ENCODE measurements at regions not wholly inside any gene's neighbourhood (a gene's known extent, or its start where the extent isn't known, plus 50 kb on each side); places are given as distances from the start of the nearest gene placed in this dataset.

DNA sequence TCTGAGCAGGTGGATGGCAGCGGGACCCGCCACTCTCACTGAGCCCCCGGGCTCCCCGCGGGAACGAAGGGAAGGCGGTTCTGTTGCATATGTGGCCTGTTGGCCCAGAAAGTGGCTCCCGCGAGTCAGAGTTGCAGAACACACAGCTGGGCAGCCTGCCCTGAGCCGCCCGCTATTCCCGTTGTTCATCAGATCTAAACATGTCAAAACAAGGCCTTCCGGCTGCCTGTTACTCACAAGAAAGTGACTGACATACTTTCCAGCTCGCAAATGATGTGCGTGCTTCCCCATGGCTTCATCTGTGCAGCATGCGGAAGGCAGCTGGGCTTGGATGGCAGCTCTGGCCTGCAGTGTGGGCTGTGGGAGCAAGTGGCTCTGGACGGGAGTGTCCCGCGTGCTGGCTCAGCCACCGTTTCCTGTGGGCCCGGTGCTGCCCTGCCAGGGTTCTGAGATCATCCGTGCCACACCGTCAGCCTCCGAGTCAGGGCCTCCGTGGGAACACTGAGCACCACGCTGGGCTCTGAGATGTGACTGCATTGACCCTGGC, 227.3 kb downstream of the ERMARD start:
- ATAC-seq (no peak), DNase-seq (ENCODE audit: low spot score) (no peak)
- H3K9me2 ChIP-seq (ENCODE audit: insufficient read depth) = no peaks in the 10 kb centered on the region
- TF ChIP-seq, protein P1, sequence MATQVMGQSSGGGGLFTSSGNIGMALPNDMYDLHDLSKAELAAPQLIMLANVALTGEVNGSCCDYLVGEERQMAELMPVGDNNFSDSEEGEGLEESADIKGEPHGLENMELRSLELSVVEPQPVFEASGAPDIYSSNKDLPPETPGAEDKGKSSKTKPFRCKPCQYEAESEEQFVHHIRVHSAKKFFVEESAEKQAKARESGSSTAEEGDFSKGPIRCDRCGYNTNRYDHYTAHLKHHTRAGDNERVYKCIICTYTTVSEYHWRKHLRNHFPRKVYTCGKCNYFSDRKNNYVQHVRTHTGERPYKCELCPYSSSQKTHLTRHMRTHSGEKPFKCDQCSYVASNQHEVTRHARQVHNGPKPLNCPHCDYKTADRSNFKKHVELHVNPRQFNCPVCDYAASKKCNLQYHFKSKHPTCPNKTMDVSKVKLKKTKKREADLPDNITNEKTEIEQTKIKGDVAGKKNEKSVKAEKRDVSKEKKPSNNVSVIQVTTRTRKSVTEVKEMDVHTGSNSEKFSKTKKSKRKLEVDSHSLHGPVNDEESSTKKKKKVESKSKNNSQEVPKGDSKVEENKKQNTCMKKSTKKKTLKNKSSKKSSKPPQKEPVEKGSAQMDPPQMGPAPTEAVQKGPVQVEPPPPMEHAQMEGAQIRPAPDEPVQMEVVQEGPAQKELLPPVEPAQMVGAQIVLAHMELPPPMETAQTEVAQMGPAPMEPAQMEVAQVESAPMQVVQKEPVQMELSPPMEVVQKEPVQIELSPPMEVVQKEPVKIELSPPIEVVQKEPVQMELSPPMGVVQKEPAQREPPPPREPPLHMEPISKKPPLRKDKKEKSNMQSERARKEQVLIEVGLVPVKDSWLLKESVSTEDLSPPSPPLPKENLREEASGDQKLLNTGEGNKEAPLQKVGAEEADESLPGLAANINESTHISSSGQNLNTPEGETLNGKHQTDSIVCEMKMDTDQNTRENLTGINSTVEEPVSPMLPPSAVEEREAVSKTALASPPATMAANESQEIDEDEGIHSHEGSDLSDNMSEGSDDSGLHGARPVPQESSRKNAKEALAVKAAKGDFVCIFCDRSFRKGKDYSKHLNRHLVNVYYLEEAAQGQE (IDR thresholded peaks at IDR 0.05; ENCODE audit: unreplicated experiment) = no peak
- TF ChIP-seq CREB1 (CRISPR knock-in tag; IDR thresholded peaks at IDR 0.05; ENCODE audit: low read depth) (no peak), JUNB (IDR thresholded peaks at IDR 0.05; ENCODE audit: unreplicated experiment) (no peak), ZNF114 (CRISPR knock-in tag; IDR thresholded peaks at IDR 0.05) (no peak), NANOG (IDR thresholded peaks at IDR 0.05; ENCODE audit: borderline replicate concordance) (no peak), POLR2AphosphoS5 (IDR thresholded peaks at IDR 0.05; ENCODE audit: low read depth) (no peak), EZH2phosphoT487 (IDR thresholded peaks at IDR 0.05; ENCODE audit: unreplicated experiment) (no peak), EZH2 (IDR thresholded peaks at IDR 0.05; ENCODE audit: low read depth, unreplicated experiment) (no peak), STAT1 (IDR thresholded peaks at IDR 0.05; ENCODE audit: unreplicated experiment) (no peak), ZNF331 (CRISPR knock-in tag; IDR thresholded peaks at IDR 0.05; ENCODE audit: low read depth) (no peak)
- TF ChIP-seq, protein P2, sequence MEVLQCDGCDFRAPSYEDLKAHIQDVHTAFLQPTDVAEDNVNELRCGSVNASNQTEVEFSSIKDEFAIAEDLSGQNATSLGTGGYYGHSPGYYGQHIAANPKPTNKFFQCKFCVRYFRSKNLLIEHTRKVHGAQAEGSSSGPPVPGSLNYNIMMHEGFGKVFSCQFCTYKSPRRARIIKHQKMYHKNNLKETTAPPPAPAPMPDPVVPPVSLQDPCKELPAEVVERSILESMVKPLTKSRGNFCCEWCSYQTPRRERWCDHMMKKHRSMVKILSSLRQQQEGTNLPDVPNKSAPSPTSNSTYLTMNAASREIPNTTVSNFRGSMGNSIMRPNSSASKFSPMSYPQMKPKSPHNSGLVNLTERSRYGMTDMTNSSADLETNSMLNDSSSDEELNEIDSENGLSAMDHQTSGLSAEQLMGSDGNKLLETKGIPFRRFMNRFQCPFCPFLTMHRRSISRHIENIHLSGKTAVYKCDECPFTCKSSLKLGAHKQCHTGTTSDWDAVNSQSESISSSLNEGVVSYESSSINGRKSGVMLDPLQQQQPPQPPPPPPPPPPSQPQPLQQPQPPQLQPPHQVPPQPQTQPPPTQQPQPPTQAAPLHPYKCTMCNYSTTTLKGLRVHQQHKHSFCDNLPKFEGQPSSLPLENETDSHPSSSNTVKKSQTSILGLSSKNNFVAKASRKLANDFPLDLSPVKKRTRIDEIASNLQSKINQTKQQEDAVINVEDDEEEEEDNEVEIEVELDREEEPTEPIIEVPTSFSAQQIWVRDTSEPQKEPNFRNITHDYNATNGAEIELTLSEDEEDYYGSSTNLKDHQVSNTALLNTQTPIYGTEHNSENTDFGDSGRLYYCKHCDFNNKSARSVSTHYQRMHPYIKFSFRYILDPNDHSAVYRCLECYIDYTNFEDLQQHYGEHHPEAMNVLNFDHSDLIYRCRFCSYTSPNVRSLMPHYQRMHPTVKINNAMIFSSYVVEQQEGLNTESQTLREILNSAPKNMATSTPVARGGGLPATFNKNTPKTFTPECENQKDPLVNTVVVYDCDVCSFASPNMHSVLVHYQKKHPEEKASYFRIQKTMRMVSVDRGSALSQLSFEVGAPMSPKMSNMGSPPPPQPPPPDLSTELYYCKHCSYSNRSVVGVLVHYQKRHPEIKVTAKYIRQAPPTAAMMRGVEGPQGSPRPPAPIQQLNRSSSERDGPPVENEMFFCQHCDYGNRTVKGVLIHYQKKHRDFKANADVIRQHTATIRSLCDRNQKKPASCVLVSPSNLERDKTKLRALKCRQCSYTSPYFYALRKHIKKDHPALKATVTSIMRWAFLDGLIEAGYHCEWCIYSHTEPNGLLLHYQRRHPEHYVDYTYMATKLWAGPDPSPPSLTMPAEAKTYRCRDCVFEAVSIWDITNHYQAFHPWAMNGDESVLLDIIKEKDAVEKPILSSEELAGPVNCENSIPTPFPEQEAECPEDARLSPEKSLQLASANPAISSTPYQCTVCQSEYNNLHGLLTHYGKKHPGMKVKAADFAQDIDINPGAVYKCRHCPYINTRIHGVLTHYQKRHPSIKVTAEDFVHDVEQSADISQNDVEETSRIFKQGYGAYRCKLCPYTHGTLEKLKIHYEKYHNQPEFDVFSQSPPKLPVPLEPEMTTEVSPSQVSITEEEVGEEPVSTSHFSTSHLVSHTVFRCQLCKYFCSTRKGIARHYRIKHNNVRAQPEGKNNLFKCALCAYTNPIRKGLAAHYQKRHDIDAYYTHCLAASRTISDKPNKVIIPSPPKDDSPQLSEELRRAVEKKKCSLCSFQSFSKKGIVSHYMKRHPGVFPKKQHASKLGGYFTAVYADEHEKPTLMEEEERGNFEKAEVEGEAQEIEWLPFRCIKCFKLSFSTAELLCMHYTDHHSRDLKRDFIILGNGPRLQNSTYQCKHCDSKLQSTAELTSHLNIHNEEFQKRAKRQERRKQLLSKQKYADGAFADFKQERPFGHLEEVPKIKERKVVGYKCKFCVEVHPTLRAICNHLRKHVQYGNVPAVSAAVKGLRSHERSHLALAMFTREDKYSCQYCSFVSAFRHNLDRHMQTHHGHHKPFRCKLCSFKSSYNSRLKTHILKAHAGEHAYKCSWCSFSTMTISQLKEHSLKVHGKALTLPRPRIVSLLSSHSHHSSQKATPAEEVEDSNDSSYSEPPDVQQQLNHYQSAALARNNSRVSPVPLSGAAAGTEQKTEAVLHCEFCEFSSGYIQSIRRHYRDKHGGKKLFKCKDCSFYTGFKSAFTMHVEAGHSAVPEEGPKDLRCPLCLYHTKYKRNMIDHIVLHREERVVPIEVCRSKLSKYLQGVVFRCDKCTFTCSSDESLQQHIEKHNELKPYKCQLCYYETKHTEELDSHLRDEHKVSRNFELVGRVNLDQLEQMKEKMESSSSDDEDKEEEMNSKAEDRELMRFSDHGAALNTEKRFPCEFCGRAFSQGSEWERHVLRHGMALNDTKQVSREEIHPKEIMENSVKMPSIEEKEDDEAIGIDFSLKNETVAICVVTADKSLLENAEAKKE (CRISPR knock-in tag; IDR thresholded peaks at IDR 0.05) = no peak
- TF ChIP-seq, protein P3, sequence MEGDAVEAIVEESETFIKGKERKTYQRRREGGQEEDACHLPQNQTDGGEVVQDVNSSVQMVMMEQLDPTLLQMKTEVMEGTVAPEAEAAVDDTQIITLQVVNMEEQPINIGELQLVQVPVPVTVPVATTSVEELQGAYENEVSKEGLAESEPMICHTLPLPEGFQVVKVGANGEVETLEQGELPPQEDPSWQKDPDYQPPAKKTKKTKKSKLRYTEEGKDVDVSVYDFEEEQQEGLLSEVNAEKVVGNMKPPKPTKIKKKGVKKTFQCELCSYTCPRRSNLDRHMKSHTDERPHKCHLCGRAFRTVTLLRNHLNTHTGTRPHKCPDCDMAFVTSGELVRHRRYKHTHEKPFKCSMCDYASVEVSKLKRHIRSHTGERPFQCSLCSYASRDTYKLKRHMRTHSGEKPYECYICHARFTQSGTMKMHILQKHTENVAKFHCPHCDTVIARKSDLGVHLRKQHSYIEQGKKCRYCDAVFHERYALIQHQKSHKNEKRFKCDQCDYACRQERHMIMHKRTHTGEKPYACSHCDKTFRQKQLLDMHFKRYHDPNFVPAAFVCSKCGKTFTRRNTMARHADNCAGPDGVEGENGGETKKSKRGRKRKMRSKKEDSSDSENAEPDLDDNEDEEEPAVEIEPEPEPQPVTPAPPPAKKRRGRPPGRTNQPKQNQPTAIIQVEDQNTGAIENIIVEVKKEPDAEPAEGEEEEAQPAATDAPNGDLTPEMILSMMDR (conservative IDR thresholded peaks at IDR 0.05; ENCODE audit: low read depth in 2 of 2) = no peak
- TF ChIP-seq, protein P4, sequence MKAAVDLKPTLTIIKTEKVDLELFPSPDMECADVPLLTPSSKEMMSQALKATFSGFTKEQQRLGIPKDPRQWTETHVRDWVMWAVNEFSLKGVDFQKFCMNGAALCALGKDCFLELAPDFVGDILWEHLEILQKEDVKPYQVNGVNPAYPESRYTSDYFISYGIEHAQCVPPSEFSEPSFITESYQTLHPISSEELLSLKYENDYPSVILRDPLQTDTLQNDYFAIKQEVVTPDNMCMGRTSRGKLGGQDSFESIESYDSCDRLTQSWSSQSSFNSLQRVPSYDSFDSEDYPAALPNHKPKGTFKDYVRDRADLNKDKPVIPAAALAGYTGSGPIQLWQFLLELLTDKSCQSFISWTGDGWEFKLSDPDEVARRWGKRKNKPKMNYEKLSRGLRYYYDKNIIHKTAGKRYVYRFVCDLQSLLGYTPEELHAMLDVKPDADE (IDR thresholded peaks at IDR 0.05) = no peak
- no peaks in the 10 kb centered on the region for H3K27me3 ChIP-seq (ENCODE audit: insufficient read depth)
- H3K79me2 ChIP-seq (replicated peaks; ENCODE audit: insufficient read depth) = no peaks in the 10 kb centered on the region
- H3F3A ChIP-seq (replicated peaks; ENCODE audit: low read depth) = no peaks in the 10 kb centered on the region
- no peaks in the 10 kb centered on the region for H3K36me3 ChIP-seq (ENCODE audit: insufficient read depth)
- peaks cover 3% of the 10 kb centered on the region; the same call in 1 of the 3 replicates for H3K9me3 Mint-ChIP-seq
- peaks cover 3% of the 10 kb centered on the region for H3K27me3 Mint-ChIP-seq (ENCODE audit: insufficient read depth, low read depth, poor library complexity)
- H3K36me3 Mint-ChIP-seq (ENCODE audit: low read depth) = no peaks in the 10 kb centered on the region
- H3K4me3 Mint-ChIP-seq = no peak overlapping the region
- no peak overlapping the region for H3K27ac ChIP-seq (ENCODE audit: low read depth)
- H3K4me3 ChIP-seq = no peak overlapping the region
- H3K27ac Mint-ChIP-seq = no peak overlapping the region
- H2AFZ ChIP-seq = no peak overlapping the region
- H3K4me1 ChIP-seq (ENCODE audit: insufficient read depth) = no peaks in the 10 kb centered on the region
- no peaks in the 10 kb centered on the region for H4K20me1 ChIP-seq (replicated peaks; ENCODE audit: insufficient read depth)
- H3K4me1 Mint-ChIP-seq = peaks cover 5% of the 10 kb centered on the region; the same call in 1 of the 3 replicates
- no peak overlapping the region for H3K4me2 ChIP-seq

Data from GM23338 (cell line).